Hepatocyte (in vitro differentiated cells): ENCODE measurements at regions not wholly inside any gene's neighbourhood (a gene's known extent, or its start where the extent isn't known, plus 50 kb on each side); places are given as distances from the start of the nearest gene placed in this dataset.

Experiments
- CTCF ChIP-seq: fragments of 200-600 bp; sonication (generic); IDR thresholded peaks from 2 replicates; pipeline ENCODE4 v1.5.1; 2016; ENCODE audit warnings: antibody characterized with exemption, mild to moderate bottlenecking; ENCODE audit not compliant: poor library complexity
- EZH2 ChIP-seq: fragments of 200-600 bp; sonication (generic); IDR thresholded peaks from 2 replicates; pipeline ENCODE4 v1.6.1; 2016; ENCODE audit warnings: antibody characterized with exemption, mild to moderate bottlenecking, borderline replicate concordance
- EZH2phosphoT487 ChIP-seq: fragments of 200-600 bp; sonication (generic); IDR thresholded peaks from one replicate; pipeline ENCODE4 v1.6.1; 2018; ENCODE audit warnings: antibody characterized with exemption, mild to moderate bottlenecking, low read depth, moderate library complexity; ENCODE audit not compliant: unreplicated experiment, severe bottlenecking

GRCh38 chr1:68974447-68974846 lies 477.6 kb upstream of the DEPDC1 start:
- TF ChIP-seq CTCF, result no peak
- TF ChIP-seq EZH2, result no peak
- no peak for TF ChIP-seq EZH2phosphoT487
